Type B pancreatic cell (in vitro differentiated cells): ENCODE measurements at regions not wholly inside any gene's neighbourhood (a gene's known extent, or its start where the extent isn't known, plus 50 kb on each side); places are given as distances from the start of the nearest gene placed in this dataset.

Experiments used
- DNase-seq: peaks from one replicate; pipeline ENCODE4 v3.0.0; 2021; ENCODE audit warnings: mixed read lengths; ENCODE audit not compliant: unreplicated experiment; ENCODE audit errors: extremely low spot score
- H3K27ac Mint-ChIP-seq: 2 replicates; pipeline ENCODE4 v1.8.0; 2021; ENCODE audit warnings: mild to moderate bottlenecking, mixed read lengths
- H3K27me3 Mint-ChIP-seq: 2 replicates; pipeline ENCODE4 v1.8.0; 2021; ENCODE audit warnings: mixed read lengths
- H3K36me3 Mint-ChIP-seq: 2 replicates; pipeline ENCODE4 v1.8.0; 2021; ENCODE audit warnings: mixed read lengths
- H3K4me1 Mint-ChIP-seq: one replicate; pipeline ENCODE4 v1.8.0; 2021; ENCODE audit warnings: mixed read lengths; ENCODE audit not compliant: unreplicated experiment
- H3K4me3 Mint-ChIP-seq: 2 replicates; pipeline ENCODE4 v1.8.0; 2021; ENCODE audit warnings: mild to moderate bottlenecking, mixed read lengths
- H3K9me3 Mint-ChIP-seq: 2 replicates; pipeline ENCODE4 v1.8.0; 2021; ENCODE audit warnings: mixed read lengths
- TF ChIP-seq, protein P1 (sequence below): fragments of 200-600 bp; sonication (generic); conservative IDR thresholded peaks from 2 replicates; pipeline ENCODE4 v1.5.0; 2021; ENCODE audit warnings: antibody characterized with exemption, mild to moderate bottlenecking

DNA sequence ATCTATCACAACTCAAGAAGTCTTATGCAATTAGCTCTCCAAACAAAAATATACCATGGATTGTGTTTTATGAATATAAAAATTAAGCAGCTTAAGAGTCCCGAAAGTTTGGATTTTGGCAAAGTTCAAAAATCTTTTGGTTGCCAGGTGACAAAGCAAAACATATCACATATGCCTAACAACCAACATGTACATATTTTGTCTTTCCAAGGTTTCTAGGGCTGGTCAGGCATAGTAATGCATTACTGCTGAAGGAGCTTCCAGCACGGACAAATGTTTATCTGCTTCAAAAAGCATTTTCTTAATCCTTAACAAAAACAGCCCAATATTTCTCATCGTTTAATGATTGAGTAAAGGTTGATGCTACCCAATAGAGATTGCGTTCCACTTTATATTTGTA is 1327.1 kb upstream of the ZEB2 start:
- Mint-ChIP-seq H3K36me3 (no peaks in the 10 kb centered on the region), H3K27ac (no peak overlapping the region), H3K9me3 (no peaks in the 10 kb centered on the region), H3K27me3 (no peaks in the 10 kb centered on the region), H3K4me1 (peaks cover 10% of the 10 kb centered on the region), H3K4me3 (no peak overlapping the region)
- no peak for DNase-seq
- TF ChIP-seq, protein P1, sequence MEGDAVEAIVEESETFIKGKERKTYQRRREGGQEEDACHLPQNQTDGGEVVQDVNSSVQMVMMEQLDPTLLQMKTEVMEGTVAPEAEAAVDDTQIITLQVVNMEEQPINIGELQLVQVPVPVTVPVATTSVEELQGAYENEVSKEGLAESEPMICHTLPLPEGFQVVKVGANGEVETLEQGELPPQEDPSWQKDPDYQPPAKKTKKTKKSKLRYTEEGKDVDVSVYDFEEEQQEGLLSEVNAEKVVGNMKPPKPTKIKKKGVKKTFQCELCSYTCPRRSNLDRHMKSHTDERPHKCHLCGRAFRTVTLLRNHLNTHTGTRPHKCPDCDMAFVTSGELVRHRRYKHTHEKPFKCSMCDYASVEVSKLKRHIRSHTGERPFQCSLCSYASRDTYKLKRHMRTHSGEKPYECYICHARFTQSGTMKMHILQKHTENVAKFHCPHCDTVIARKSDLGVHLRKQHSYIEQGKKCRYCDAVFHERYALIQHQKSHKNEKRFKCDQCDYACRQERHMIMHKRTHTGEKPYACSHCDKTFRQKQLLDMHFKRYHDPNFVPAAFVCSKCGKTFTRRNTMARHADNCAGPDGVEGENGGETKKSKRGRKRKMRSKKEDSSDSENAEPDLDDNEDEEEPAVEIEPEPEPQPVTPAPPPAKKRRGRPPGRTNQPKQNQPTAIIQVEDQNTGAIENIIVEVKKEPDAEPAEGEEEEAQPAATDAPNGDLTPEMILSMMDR: no peak

DNA sequence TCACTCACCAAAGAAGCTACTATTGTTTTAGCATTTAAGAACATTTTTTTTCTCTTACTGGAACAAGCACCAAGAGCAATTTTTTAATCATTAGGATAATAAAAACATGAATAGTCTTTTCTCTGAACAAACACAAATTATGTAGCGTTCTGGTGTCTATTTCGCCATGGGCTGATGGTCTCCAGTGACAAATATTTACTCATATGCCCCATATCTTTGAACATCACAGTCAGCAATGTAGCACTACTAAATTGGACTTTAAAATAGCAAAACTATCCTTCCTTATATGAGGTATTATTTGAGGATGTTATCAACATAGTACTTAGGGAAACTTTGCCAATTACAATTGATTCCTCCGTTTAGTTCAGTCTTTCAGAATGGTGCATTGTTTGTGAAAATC is 1326.0 kb upstream of the ZEB2 start:
- no peaks in the 10 kb centered on the region for H3K36me3 Mint-ChIP-seq
- no peaks in the 10 kb centered on the region for H3K27me3 Mint-ChIP-seq
- H3K9me3 Mint-ChIP-seq: no peaks in the 10 kb centered on the region
- H3K4me1 Mint-ChIP-seq: peaks cover 10% of the 10 kb centered on the region
- no peak for DNase-seq
- no peak overlapping the region for H3K4me3 Mint-ChIP-seq
- TF ChIP-seq, protein P1: no peak
- H3K27ac Mint-ChIP-seq: no peak overlapping the region

DNA sequence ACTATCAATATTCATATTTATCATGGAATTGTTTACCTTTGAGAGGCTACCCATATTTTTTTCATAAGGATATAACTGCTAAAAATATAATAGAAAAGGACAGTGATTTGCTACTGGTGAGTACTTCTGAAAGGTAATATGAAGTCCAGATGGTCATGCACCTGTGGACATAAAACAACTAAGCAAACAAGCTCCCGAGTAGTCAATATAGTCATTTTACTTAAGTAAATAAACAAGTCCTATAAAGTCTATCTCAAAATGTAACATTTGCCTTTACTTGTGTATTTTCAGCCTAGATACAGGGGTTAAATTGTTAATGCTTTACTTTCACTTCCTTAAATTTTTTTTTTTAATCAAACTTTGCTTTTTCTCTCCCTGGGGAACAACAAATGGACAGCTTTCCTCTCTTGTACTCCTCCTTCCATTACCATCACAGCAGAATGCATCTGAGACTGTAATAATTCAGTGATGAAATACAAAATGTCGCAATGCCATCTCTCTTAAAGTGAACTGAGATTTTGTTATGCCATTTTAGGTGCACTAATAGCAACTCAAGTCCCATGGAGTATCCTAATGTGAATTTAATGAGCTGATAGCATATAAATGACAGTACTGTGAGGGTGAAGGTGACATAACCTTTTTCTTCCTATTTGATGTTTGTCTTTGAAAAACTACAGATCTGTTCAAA is 1325.4 kb upstream of the ZEB2 start:
- Mint-ChIP-seq H3K27ac (no peak overlapping the region), H3K36me3 (no peaks in the 10 kb centered on the region), H3K4me3 (no peak overlapping the region), H3K4me1 (peaks cover 10% of the 10 kb centered on the region), H3K9me3 (no peaks in the 10 kb centered on the region), H3K27me3 (no peaks in the 10 kb centered on the region)
- TF ChIP-seq, protein P1: no peak
- DNase-seq: no peak

DNA sequence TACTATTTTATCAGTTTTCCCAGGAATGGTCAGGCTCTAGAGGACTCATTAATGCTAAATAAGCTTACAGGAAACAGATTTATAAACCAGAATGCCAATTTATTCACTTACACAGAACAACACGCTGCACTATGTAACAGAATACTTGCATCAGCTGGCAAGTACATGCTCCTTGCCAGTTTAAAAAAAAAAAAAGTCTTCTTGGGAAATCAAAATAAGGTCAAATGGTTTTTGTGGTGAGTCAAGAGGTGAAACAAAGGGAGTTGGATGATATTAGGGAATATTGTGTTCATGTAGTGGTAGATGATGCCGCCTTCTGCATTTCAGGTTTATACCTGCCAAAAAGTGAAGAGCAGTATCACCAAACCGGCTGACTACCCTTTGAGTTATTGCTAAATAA is 1322.1 kb upstream of the ZEB2 start:
- Mint-ChIP-seq H3K4me1 (peaks cover 10% of the 10 kb centered on the region), H3K36me3 (no peaks in the 10 kb centered on the region), H3K4me3 (no peak overlapping the region), H3K27me3 (no peaks in the 10 kb centered on the region), H3K9me3 (no peaks in the 10 kb centered on the region), H3K27ac (no peak overlapping the region)
- no peak for DNase-seq
- TF ChIP-seq, protein P1: no peak

DNA sequence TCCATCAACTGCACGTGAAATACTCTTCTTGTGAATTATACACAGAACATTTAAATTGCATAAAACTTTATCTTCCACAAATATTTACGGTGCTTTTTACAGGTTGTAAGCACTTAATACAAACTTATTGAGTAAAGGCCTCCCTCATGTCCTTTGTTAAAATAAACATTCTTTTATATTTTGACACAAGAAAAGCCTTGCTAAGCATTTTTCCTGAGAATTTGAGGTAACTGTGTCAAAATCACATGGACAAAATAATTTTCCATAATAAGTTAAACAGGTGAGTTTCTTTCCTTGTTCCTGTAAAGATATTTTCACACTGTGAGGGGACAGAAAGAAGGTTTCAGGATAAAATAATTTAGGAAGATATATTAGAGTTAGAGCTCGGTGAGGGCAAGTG is 1317.1 kb upstream of the ZEB2 start:
- no peaks in the 10 kb centered on the region for H3K9me3 Mint-ChIP-seq
- H3K27me3 Mint-ChIP-seq: no peaks in the 10 kb centered on the region
- no peaks in the 10 kb centered on the region for H3K36me3 Mint-ChIP-seq

More for the DNA sequence above, 1317.1 kb upstream of the ZEB2 start:
- no peak overlapping the region for H3K27ac Mint-ChIP-seq
- H3K4me3 Mint-ChIP-seq: no peak overlapping the region
- TF ChIP-seq, protein P1: no peak
- no peak for DNase-seq
- H3K4me1 Mint-ChIP-seq: peaks cover 6% of the 10 kb centered on the region
